HG02678 (cell line): ENCODE measurements at regions not wholly inside any gene's neighbourhood (a gene's known extent, or its start where the extent isn't known, plus 50 kb on each side); places are given as distances from the start of the nearest gene placed in this dataset.
"Not testable (repeated sequence)": the region's sequence is repeated elsewhere in the genome, so short reads cannot be mapped to it uniquely, and the experiment has no call there.

Source experiments
- ATAC-seq: cut with Tn5 transposase; IDR thresholded peaks from one replicate; pipeline ENCODE4 v1.9.1; 2021; ENCODE audit warnings: mild to moderate bottlenecking, moderate library complexity; ENCODE audit not compliant: unreplicated experiment

DNA sequence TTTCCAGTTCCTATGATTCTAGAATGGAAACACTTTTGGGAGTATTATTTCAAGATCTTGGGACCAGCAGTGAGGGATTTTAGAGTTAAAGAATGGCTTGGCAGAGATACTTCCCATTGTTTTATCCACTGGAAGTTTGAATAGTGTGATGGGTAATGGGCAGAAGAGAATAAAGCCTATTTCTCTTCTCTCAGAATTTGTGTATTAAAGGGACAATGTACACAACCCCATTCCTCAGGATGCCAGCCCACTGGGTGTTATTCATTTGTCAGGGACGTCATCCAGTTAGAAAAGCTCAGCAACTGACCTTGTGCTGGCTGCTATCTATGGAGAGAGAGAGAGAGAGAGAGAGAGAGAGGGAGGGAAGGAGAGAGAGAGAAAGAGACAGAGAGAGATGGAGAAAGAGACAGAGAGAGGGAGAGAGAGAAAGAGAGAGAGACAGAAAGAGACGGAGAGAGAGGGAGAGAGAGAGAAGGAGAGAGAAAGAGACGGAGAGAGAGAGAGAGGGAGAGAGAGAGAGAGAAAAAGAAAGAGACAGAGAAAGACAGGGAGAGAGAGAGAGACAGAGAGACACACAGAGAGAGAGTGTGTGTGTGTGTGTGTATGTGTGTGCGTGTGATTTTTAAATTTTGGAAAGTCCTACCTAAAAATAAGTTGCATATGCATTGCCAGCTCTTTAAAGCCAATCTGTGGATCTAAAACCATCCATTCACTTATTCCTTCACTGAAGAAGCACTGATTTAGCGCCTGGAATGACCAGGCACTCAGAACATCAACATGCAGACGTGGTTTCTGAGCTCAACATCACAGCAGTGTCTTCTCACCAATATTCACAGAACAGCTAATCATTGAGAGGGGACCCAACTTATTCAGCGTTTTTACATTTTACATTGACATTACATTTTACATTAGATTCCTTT, 388.8 kb downstream of the THBS2 start:
- ATAC-seq = no peak

DNA sequence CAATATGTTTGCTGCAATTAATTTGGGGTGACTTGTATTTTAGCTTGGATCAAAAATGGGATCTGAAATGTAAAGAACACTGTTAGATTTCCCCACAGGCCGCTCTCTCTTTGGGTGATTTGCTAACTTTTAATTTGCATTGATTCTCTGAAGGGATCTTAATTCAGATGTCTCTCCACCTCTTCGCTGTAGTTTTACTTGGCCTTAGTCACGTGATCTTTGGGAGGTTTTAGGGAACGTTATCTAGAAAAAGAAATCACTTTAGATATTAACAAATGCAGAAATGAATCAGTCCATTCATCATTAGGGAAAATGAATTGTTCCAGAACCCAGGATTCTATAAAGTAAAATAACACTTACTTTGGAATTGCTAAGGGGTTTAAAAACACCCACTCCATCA, 390.2 kb downstream of the THBS2 start:
- no peak for ATAC-seq

DNA sequence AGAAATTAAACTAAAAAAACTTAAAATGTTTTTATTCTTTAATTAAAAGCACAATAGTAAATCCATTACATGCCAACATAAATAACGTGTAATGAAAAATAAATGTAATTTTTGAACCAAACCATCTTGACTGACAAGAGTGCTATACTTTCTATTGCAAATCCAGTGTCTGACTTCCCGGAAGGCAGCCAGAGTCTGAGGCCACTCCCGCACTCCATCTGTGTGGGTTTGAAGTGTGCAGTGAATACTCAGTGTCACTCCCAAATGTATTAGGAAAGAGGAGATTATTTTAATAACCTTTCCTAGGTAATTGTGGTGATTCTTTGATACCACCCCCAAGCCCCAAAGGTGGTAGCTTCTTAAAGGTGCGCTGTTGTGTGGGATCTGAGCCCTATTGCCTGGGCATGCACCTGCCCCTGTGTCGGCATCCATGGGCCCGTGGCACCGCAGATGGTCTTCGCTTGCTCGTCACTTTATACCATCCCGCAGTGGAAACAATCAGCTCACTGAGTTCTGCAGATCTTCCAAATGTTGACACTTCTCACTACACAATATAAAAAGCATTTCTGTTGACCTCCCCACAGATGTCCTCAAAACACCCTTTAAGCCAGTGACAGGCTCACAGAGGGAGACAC, 391.2 kb downstream of the THBS2 start:
- ATAC-seq = no peak

DNA sequence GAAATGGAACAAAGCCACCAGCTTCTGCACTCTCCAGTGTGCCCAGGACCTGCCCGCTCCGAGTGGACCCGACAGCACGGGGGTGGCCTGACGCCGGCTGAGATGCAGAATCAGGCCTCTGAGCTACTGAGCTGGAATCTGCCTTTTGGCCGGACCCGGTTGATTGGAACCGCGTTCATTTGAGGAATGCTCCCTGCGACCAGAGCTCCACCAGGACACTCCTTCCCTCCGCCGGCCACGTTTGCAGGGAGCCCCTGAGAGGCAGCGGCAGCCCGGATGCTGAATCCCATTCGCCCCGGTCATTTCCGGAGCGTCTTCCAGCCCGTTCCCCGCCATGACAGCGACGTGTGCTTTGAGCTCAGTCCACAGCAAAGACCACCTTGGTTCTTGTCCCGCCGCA, 392.7 kb downstream of the THBS2 start:
- ATAC-seq = no peak

DNA sequence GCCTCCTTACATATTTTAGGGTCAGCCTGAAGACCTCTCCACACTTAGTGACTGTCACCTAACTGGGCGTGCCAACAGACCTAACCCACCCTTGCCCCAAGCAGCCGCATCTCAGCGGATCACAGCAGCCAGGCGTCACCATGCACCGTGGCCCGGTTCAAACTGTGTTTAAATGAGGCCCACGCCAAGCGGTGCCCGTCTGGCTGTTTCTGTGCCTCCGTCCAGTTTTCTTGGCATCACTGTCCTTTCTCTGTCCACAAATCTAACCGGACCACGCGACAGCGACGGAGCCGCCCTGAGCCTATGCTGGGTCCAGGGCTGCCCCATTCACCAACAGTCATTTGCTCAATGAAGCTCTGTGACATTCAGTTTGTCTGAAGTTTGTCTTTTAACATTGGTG, 393.3 kb downstream of the THBS2 start:
- no peak for ATAC-seq

DNA sequence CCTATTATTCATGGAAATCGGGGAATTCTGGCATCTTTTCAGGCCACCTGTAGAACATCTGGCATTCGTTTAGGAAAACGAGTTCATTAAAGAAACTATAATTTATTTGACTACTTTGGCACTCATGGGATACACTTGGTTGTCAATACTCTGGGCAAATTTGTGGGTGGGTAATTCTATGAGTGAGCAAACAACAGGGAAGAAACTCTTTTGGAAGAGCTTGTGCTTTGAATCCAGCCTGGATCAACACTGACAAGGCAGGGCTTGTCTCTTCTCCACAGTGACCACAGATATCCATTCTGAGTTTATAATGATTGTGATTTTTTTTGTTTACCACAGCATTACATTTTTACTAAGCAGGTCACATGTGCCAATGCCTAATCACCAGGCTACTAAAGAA, 394.7 kb downstream of the THBS2 start:
- no peak for ATAC-seq

DNA sequence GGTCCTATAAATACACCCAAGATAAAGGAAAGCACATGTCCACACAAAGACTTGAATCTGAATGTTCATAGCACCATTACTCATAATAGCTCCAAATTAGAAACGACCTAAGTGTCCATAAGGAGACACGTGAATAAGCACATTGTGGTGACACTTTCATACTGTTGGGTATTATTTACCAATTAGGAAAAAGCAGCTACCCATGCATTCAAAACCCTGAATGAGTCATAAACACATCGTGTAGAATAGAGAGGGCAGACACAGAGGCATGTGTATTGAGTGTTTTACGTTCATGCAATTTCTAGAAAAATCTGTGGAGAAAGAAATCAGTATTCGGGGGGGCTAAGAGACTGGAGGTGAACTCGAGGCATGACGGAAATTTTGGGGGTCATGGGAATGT, 396.7 kb downstream of the THBS2 start:
- no peak for ATAC-seq

DNA sequence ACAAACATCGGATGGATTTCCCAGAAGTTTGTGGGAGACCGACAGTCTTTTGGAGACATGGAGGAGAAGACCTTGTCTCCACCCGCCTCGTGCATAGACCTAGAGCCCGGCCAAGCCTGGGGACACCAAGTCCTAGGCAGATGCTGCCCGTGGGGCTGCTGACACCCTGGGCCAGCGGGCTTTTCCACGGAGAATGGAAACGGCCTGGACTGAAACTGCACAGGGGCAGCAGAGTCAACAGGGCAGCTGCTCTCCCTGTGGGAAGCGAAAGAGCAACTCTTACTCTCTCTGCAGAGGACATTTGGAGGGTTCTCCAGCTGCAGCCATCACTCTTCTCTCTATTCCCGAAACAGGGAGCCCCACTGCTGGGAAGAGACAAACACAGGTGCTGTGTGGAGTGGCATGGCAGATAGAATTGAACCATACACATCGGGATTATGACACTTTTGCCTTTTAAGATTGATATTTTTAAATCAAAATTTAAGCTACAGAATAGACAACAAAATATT, 401.2 kb downstream of the THBS2 start:
- no peak for ATAC-seq

DNA sequence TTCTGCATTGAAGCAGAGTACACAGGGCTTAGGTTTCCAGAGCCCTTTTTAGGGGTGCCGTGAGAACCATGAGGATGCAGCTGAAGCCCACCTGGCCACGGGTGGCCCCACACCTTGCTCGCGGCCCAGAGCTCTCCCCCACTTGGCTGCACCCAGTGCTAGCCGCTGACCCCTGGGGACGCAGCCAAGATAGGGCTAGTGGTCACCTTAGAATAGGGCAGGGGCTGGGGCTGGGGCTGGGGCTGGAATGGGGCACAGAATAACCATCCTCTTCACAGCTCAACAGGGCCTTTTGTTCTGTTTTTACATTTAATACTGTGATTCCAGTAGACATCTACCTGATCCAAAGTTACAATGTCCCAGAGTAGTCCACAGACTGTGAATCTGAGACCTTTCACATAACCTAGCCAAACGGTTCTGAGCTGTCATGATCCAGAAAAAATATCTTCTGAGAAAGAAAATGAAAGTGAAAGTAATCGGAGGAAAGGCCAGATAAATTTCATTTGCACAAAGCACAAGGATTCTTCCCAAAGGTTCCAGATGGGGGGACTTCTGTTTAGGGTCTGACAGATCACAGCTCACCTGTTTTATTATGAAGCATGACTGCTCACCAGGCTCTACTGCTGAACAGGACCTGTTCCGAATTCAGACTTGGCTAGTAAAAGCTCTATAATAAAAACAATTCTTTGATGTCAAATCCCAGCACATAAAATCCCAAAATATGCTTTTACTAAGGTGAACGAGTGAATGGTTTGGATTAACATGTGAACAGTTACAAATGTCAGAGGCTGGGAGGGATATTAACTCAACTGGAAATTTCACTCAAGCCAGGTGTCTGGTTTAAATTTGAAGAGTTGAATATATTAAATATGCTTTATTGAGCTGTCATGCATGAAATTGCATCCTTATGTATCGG, 401.9 kb downstream of the THBS2 start:
- ATAC-seq = no peak

DNA sequence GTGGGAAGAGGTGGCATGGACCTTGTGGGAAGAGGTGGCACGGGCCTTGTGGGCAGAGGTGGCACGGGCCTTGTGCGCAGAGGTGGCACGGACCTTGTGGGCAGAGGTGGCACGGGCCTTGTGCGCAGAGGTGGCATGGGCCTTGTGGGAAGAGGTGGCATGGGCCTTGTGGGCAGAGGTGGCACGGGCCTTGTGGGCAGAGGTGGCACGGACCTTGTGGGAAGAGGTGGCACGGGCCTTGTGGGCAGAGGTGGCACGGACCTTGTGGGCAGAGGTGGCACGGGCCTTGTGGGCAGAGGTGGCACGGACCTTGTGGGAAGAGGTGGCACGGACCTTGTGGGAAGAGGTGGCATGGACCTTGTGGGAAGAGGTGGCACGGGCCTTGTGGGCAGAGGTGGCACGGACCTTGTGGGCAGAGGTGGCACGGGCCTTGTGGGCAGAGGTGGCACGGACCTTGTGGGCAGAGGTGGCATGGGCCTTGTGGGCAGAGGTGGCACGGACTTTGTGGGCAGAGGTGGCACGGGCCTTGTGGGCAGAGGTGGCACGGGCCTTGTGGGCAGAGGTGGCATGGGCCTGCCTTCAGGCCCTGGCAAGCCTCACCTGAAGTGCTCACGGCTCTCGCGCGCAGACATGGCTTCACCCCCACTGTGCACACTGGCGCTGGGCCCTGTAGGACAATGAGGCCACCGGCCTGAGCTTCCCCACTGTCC, 403.5 kb downstream of the THBS2 start:
- not testable (repeated sequence) for ATAC-seq

DNA sequence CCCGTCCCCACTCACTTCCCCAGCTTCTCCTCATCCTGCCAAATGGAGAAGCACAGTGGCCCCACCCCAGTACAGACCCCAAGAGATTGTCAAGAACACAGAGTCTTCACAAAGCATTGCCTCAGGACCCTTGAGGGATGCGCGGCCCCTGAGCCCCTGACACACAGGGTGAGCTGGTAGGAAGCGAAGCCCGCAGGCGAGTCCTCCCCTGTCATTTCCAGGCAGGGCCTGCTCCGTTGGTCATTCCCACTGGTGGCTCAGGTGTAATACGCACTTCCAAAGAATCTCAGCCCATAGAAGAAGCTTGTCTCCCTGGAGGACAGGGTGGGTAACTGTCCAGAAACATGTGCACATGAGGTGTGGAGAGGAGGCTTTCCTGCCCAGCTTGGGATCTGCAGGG, 404.2 kb downstream of the THBS2 start:
- no peak for ATAC-seq

DNA sequence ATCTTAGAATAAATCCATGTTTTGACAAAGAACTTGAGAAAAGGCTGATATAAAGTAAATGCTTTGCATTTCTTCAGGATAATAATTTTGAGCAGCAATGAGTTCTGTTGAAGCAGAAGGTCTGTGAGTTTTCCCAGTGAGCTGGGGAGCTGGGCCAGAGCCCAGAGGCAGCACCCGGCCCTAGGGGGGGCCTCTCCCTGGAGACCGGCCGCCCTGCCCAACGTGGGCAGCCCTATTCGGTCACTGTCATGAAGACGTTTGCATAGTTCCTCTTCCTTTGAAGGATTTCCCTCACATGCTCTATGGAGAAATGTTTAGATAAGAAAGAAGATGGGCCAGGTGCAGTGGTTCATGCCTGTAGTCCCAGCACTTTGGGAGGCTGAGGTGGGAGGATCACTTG, 404.8 kb downstream of the THBS2 start:
- ATAC-seq = no peak

DNA sequence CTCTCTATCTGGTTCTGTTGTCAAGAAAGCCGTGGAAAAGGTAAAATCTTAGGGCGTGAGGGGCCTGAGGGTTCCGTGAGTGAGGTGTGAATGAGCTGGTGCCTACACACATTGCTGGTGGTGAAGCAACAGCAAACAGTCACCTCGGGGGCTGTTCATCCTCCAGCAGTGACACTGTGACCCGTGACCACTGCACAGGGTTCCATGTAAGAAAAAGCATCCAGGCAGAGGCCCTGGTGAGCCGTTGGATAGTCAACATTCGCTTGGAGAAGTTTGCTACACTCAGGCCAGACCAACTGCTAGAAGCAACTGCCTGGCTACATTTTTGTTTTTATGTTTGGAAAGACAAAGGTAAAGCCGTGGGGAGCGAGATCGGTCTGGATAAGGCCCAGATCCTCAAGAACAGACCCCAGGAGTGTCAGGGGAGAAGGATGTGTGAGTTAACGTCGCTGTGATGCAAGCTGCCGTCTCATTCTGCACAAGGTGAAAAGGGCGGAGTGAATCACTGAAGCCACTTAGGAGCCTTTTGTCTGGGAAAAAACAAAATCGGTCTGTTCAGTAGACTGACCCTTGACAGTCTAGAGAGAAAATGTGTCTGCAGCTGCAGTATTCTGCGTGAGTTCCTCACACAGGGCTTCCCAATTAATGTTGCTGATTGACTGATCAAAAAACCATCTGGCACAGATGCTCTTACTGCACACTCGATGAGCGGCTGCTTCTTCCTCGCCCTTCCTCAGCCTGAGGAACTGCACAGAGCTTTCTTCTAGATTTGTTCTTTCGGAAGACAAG, 404.0 kb downstream of the SMOC2 start:
- ATAC-seq = no peak

DNA sequence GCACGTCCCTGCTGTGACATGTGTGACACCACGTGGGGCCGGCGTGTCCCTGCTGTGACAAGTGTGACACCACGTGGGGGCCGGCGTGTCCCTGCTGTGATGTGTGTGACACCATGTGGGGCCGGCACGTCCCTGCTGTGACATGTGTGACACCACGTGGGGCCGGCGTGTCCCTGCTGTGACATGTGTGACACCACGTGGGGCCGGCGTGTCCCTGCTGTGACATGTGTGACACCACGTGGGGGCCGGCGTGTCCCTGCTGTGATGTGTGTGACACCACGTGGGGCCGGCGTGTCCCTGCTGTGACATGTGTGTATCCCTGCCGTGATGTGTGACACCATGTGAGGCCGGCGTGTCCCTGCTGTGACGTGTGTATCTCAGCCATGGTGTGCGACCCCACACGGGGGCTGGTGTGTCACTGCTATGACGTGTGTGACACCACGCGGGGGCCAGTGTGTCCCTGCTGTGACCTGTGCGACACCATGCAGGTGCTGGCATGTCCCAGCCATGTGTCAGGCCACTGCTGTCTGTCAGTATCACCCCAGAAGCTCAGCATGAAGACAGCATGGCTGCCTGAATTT, 401.7 kb downstream of the SMOC2 start:
- not testable (repeated sequence) for ATAC-seq

DNA sequence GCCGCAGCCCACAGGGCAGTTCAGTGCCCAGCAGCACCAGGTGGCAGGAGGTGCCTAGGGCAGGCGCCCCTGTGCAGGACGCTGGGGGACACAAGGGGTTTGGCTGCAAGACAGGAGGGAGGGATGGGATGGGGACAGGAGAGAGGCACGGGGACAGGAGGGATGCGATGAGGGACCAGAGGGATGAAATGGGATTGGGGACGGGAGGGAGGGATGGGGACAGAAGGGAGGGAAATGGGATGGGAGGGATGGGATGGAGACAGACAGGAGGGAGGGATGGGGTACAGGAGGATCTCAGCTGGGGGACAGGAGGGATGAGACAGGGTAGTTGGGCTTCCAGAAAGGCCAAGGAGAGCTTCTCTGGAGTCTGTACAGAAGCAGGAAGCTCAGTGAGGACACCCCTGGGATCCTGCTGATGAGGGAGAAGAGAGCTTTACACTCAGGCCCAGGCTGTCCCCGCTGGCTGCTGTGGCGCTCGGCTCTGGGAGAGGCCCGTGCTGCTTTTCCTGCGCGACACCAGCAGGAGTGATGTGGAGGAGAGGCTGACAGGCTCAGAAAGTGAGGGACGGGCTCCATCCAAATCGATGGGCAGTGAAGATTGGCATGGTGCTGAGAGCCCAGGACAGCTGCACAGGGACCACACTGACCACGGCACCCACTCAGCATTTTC, 400.8 kb downstream of the SMOC2 start:
- ATAC-seq = no peak

DNA sequence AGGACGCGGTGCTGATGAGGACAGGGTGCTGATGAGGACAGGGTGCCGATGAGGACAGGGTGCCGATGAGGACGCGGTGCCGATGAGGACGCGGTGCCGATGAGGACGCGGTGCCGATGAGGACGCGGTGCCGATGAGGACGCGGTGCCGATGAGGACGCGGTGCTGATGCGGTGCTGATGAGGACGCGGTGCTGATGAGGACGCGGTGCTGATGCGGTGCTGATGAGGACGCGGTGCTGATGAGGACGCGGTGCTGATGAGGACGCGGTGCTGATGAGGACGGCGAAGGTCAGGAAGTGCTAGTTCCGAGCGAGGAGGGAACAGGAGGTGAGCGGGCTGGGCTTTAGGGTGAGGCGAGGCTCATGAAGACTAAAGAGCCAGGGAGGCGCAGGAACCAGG, 399.9 kb downstream of the SMOC2 start:
- ATAC-seq = not testable (repeated sequence)

DNA sequence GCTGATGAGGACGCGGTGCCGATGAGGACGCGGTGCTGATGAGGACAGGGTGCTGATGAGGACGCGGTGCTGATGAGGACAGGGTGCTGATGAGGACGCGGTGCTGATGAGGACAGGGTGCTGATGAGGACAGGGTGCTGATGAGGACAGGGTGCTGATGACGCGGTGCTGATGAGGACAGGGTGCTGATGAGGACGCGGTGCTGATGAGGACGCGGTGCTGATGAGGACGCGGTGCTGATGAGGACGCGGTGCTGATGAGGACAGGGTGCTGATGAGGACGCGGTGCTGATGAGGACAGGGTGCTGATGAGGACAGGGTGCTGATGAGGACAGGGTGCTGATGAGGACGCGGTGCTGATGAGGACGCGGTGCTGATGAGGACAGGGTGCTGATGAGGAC, 399.3 kb downstream of the SMOC2 start:
- not testable (repeated sequence) for ATAC-seq

DNA sequence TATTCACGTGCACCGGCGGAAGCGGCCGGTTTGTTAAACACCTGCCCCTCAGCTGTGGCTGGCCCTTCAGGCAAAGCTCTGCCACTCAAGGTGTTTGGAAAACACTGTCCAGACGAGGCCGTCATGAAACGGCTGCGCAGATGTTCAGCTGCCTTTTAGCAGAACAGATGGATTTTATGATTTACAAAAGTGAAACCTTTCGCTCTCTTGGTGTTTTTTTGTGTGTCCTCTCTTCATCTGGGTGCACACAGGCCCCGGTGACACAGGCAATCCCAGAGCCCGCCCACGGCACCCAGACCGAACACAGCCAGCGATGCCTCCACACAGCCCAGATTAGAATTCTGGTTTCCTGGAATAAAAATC, 397.0 kb downstream of the SMOC2 start:
- no peak for ATAC-seq
